GM23248 (cell line): ENCODE measurements at regions not wholly inside any gene's neighbourhood (a gene's known extent, or its start where the extent isn't known, plus 50 kb on each side); places are given as distances from the start of the nearest gene placed in this dataset.

ENCODE experiments used
- DNase-seq: peaks from one replicate; pipeline ENCODE4 v3.0.0-alpha.2; 2015
- H2AFZ ChIP-seq: fragments of 200-600 bp; sonication (generic); 2 replicates; pipeline ENCODE4 v1.6.1; 2016; ENCODE audit warnings: antibody characterized with exemption
- H3F3A ChIP-seq: fragments of 200-600 bp; sonication (generic); 2 replicates; pipeline ENCODE4 v1.6.1; 2016; ENCODE audit warnings: mild to moderate bottlenecking, antibody characterized with exemption, mixed run types; ENCODE audit not compliant: insufficient read depth
- H3K27ac ChIP-seq: fragments of 200-600 bp; sonication (generic); 2 replicates; pipeline ENCODE4 v1.5.1; 2016; ENCODE audit warnings: mild to moderate bottlenecking
- H3K27me3 ChIP-seq: fragments of 200-600 bp; sonication (generic); replicated peaks from 2 replicates; pipeline ENCODE4 v1.6.1; 2016; ENCODE audit warnings: mild to moderate bottlenecking; ENCODE audit not compliant: insufficient read depth
- H3K36me3 ChIP-seq: fragments of 200-600 bp; sonication (generic); 2 replicates; pipeline ENCODE4 v1.6.1; 2016; ENCODE audit warnings: low read depth, mild to moderate bottlenecking
- H3K4me1 ChIP-seq: fragments of 200-600 bp; sonication (generic); 2 replicates; pipeline ENCODE4 v1.6.1; 2016; ENCODE audit warnings: mild to moderate bottlenecking; ENCODE audit not compliant: insufficient read depth
- H3K4me2 ChIP-seq: fragments of 200-600 bp; sonication (generic); one replicate; pipeline ENCODE4 v1.6.1; 2016; ENCODE audit warnings: mild to moderate bottlenecking; ENCODE audit not compliant: unreplicated experiment
- H3K4me3 ChIP-seq: fragments of 200-600 bp; sonication (generic); 2 replicates; pipeline ENCODE4 v1.5.1; 2016; ENCODE audit warnings: mild to moderate bottlenecking
- H3K79me2 ChIP-seq: fragments of 200-600 bp; sonication (generic); 2 replicates; pipeline ENCODE4 v1.6.1; 2016; ENCODE audit warnings: mild to moderate bottlenecking; ENCODE audit not compliant: insufficient read depth
- H3K9ac ChIP-seq: fragments of 200-600 bp; sonication (generic); 2 replicates; pipeline ENCODE4 v1.6.1; 2016; ENCODE audit warnings: mild to moderate bottlenecking
- H3K9me2 ChIP-seq: fragments of 200-600 bp; sonication (generic); 2 replicates; pipeline ENCODE4 v1.6.1; 2016; ENCODE audit warnings: mixed run types, mild to moderate bottlenecking, moderate library complexity; ENCODE audit not compliant: insufficient read depth
- H3K9me3 ChIP-seq: fragments of 200-600 bp; sonication (generic); one replicate; pipeline ENCODE4 v1.6.1; 2017; ENCODE audit warnings: low read depth
- H4K20me1 ChIP-seq: fragments of 200-600 bp; sonication (generic); 2 replicates; pipeline ENCODE4 v1.6.0; 2016; ENCODE audit not compliant: insufficient read depth
- EZH2 ChIP-seq: fragments of 200-600 bp; sonication (generic); IDR thresholded peaks from 2 replicates; pipeline ENCODE4 v1.6.1; 2018; ENCODE audit warnings: antibody characterized with exemption, mild to moderate bottlenecking; ENCODE audit not compliant: insufficient read depth, poor library complexity, severe bottlenecking
- EZH2phosphoT487 ChIP-seq: fragments of 200-600 bp; sonication (generic); IDR thresholded peaks from 2 replicates; pipeline ENCODE4 v1.6.1; 2018; ENCODE audit warnings: antibody characterized with exemption, moderate library complexity, mild to moderate bottlenecking, low read depth; ENCODE audit not compliant: insufficient read depth
- WGBS, 2 experiments: methylation state at CpG; one replicate each; pipeline ENCODE4 v1.1.6; 2015 to 2017; ENCODE audit warnings: low lambda C conversion rate in 2 of 2, low coverage in 1 of 2; ENCODE audit errors: missing lambda C conversion rate in 2 of 2; 5-methylcytosine and 5-hydroxymethylcytosine counted together
- in situ Hi-C: fragments of 300-500 bp; cut with MboI; formaldehyde crosslinking; loops from 2 replicates; pipeline ENCODE4 v1.15.0; 2020

GRCh38 chr6:159594750-159595117, 98.3 kb downstream of the SOD2 start:
- H3K4me3 ChIP-seq = peak overlapping the region; percentile 45
- peaks cover 27% of the 10 kb centered on the region for H3K4me1 ChIP-seq
- peak overlapping the region; percentile 87 for H3K4me2 ChIP-seq
- no peaks in the 10 kb centered on the region for H3K27me3 ChIP-seq
- WGBS, 2 experiments = 0% methylated on average over 1 of the region's 1 CpG
- TF ChIP-seq EZH2phosphoT487 (no peak), EZH2 (no peak)
- DNase-seq = peak; percentile 91
- H2AFZ ChIP-seq = peak overlapping the region; percentile 57
- no peaks in the 10 kb centered on the region for H3K36me3 ChIP-seq
- no peaks in the 10 kb centered on the region for H3K9me3 ChIP-seq
- peaks cover 29% of the 10 kb centered on the region for H3F3A ChIP-seq
- in situ Hi-C loops = no loop called here
- peak overlapping the region; percentile 74 for H3K9ac ChIP-seq
- peak overlapping the region; percentile 97 for H3K27ac ChIP-seq
- 0 out of 2 replicates have a peak, but pooled peaks cover 3% of the 10 kb centered on the region for H4K20me1 ChIP-seq
- no peaks in the 10 kb centered on the region for H3K79me2 ChIP-seq
- no peaks in the 10 kb centered on the region for H3K9me2 ChIP-seq

GRCh38 chr6:159594106-159594749, 98.8 kb downstream of the SOD2 start:
- H2AFZ ChIP-seq = peak overlapping the region; percentile 57
- H3K9ac ChIP-seq = peak overlapping the region; percentile 74
- WGBS, 2 experiments = 26 to 34% methylated on average over 7 of the region's 7 CpGs
- DNase-seq = peak; percentile 76
- H3K36me3 ChIP-seq = no peaks in the 10 kb centered on the region
- H3K4me2 ChIP-seq = peak overlapping the region; percentile 87
- 0 out of 2 replicates have a peak, but pooled peaks cover 3% of the 10 kb centered on the region for H4K20me1 ChIP-seq
- in situ Hi-C loops = no loop called here
- peaks cover 29% of the 10 kb centered on the region for H3F3A ChIP-seq
- H3K27me3 ChIP-seq = no peaks in the 10 kb centered on the region
- H3K27ac ChIP-seq = peak overlapping the region; percentile 97
- no peaks in the 10 kb centered on the region for H3K9me2 ChIP-seq
- TF ChIP-seq EZH2phosphoT487 (no peak), EZH2 (no peak)
- H3K9me3 ChIP-seq = no peaks in the 10 kb centered on the region
- peak overlapping the region; percentile 45 for H3K4me3 ChIP-seq
- no peaks in the 10 kb centered on the region for H3K79me2 ChIP-seq
- H3K4me1 ChIP-seq = peaks cover 27% of the 10 kb centered on the region

GRCh38 chr6:159590835-159591234, 102.2 kb downstream of the SOD2 start:
- Histone ChIP-seq H3K36me3 (no peaks in the 10 kb centered on the region), H2AFZ (no peak overlapping the region), H3K27me3 (no peaks in the 10 kb centered on the region), H3K9me2 (no peaks in the 10 kb centered on the region), H3K79me2 (no peaks in the 10 kb centered on the region), H3K4me2 (no peak overlapping the region), H3K4me1 (peaks cover 23% of the 10 kb centered on the region), H3K27ac (no peak overlapping the region), H3K9ac (no peak overlapping the region), H4K20me1 (0 out of 2 replicates have a peak, but pooled peaks cover 3% of the 10 kb centered on the region), H3K9me3 (no peaks in the 10 kb centered on the region), H3K4me3 (no peak overlapping the region), H3F3A (peaks cover 22% of the 10 kb centered on the region)
- in situ Hi-C loops = no loop called here
- 87 to 94% methylated on average over 5 of the region's 5 CpGs for WGBS, 2 experiments
- DNase-seq = no peak
- TF ChIP-seq EZH2 = no peak
- no peak for TF ChIP-seq EZH2phosphoT487

- no peaks in the 10 kb centered on the region for H3F3A ChIP-seq
- no peak overlapping the region for H2AFZ ChIP-seq
- no peak overlapping the region for H3K9ac ChIP-seq
- in situ Hi-C loops = no loop called here
- no peaks in the 10 kb centered on the region for H3K4me1 ChIP-seq
- no peaks in the 10 kb centered on the region for H4K20me1 ChIP-seq
- DNase-seq = no peak
- no peak overlapping the region for H3K4me3 ChIP-seq
- H3K9me2 ChIP-seq = no peaks in the 10 kb centered on the region
- TF ChIP-seq EZH2phosphoT487 = no peak
- no peak for TF ChIP-seq EZH2
- H3K79me2 ChIP-seq = no peaks in the 10 kb centered on the region
- no peaks in the 10 kb centered on the region for H3K27me3 ChIP-seq
- WGBS, 2 experiments = 78 to 100% methylated on average over 1 of the region's 1 CpG
- H3K36me3 ChIP-seq = no peaks in the 10 kb centered on the region
- no peak overlapping the region for H3K27ac ChIP-seq
- H3K4me2 ChIP-seq = no peak overlapping the region
- H3K9me3 ChIP-seq = no peaks in the 10 kb centered on the region
Measured at GRCh38 chr6:159586684-159587083, 106.4 kb downstream of the SOD2 start.
